ENCODE measurements at regions not wholly inside any gene's neighbourhood (a gene's known extent, or its start where the extent isn't known, plus 50 kb on each side); places are given as distances from the start of the nearest gene placed in this dataset.

GRCh38 chr10:133031541-133032125 lies 56.1 kb upstream of the ADGRA1 start:
- peaks cover 0 to 18% of the 10 kb centered on the region in 2 donors for H3K27me3 ChIP-seq
- no peak overlapping the region for H3K27ac ChIP-seq
- WGBS, 2 donors = 82 to 83% methylated on average over 15 to 19 of the region's 19 CpGs
- TF ChIP-seq POLR2A (IDR thresholded peaks at IDR 0.05) = no peak
- TF ChIP-seq EP300 (IDR thresholded peaks at IDR 0.05) = no peak
- TF ChIP-seq, protein P1, sequence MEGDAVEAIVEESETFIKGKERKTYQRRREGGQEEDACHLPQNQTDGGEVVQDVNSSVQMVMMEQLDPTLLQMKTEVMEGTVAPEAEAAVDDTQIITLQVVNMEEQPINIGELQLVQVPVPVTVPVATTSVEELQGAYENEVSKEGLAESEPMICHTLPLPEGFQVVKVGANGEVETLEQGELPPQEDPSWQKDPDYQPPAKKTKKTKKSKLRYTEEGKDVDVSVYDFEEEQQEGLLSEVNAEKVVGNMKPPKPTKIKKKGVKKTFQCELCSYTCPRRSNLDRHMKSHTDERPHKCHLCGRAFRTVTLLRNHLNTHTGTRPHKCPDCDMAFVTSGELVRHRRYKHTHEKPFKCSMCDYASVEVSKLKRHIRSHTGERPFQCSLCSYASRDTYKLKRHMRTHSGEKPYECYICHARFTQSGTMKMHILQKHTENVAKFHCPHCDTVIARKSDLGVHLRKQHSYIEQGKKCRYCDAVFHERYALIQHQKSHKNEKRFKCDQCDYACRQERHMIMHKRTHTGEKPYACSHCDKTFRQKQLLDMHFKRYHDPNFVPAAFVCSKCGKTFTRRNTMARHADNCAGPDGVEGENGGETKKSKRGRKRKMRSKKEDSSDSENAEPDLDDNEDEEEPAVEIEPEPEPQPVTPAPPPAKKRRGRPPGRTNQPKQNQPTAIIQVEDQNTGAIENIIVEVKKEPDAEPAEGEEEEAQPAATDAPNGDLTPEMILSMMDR (IDR thresholded peaks at IDR 0.05) = no peak
- no peak for DNase-seq (ENCODE audit: low spot score in 2 of 2)
- no peaks in the 10 kb centered on the region for H3K36me3 ChIP-seq
- no peaks in the 10 kb centered on the region for H3K9me3 ChIP-seq
- H3K4me3 ChIP-seq = no peak overlapping the region
- no peaks in the 10 kb centered on the region for H3K4me1 ChIP-seq

GRCh38 chr10:133030781-133031180 lies 56.9 kb upstream of the ADGRA1 start:
- peaks cover 0 to 23% of the 10 kb centered on the region in 2 donors for H3K27me3 ChIP-seq
- TF ChIP-seq EP300 (IDR thresholded peaks at IDR 0.05) = no peak
- no peak for TF ChIP-seq POLR2A (IDR thresholded peaks at IDR 0.05)
- TF ChIP-seq, protein P1 (IDR thresholded peaks at IDR 0.05) = no peak

DNA sequence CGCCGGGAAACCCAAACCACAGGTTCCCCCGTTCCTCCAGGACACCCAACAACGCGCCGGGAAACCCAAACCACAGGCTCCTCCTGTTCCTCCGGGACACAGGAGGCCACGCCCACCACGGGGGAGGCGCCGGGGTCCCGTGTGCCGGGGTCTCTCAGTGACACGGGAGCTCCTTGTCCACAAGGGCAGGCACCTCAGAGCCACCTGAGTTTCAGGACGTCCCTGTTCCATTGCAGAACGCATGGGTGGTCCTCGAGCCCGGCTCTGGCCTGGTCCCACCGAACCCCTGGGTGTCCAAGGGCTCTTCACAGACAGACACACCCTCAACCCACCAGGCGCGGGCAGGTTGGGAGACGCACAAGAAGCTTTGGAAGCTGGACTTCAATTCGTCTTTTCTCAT lies 57.6 kb upstream of the ADGRA1 start:
- Histone ChIP-seq H3K27ac (no peak overlapping the region), H3K4me3 (no peak overlapping the region), H3K27me3 (peaks cover 0 to 30% of the 10 kb centered on the region in 2 donors), H3K4me1 (no peaks in the 10 kb centered on the region), H3K36me3 (no peaks in the 10 kb centered on the region), H3K9me3 (no peaks in the 10 kb centered on the region)
- TF ChIP-seq, protein P1 (IDR thresholded peaks at IDR 0.05) = no peak
- TF ChIP-seq POLR2A (IDR thresholded peaks at IDR 0.05) (no peak), EP300 (IDR thresholded peaks at IDR 0.05) (no peak)
- DNase-seq (ENCODE audit: low spot score in 2 of 2) = no peak
- 72 to 78% methylated on average over 15 to 20 of the region's 23 CpGs for WGBS, 2 donors

More at GRCh38 chr10:133030781-133031180, 56.9 kb upstream of the ADGRA1 start:
- no peak for DNase-seq (ENCODE audit: low spot score in 2 of 2)
- no peak overlapping the region for H3K27ac ChIP-seq
- H3K36me3 ChIP-seq = no peaks in the 10 kb centered on the region
- no peaks in the 10 kb centered on the region for H3K9me3 ChIP-seq
- no peaks in the 10 kb centered on the region for H3K4me1 ChIP-seq
- 41 to 42% methylated on average over 28 of the region's 28 CpGs for WGBS, 2 donors
- H3K4me3 ChIP-seq = no peak overlapping the region

DNA sequence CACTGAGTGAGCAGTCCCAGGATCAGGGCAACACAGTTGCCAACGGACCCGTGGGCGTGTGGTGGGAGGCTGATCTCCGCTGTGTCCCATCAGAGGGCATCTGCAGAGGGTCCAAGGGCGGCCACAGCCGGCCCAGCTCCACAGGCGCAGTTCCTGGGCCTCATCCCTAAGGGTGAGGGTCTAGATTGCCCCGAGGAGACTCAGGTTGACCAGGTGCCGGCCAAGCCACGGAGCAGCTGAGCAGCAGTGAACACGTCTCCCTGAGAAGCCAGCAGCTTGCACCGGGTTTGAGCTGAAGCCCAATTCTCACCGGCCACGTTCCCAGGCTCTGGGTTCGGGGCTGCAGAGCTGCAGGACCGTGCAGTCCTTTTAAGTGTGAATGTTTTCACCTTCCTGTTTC lies 58.8 kb upstream of the ADGRA1 start:
- Histone ChIP-seq H3K36me3 (no peaks in the 10 kb centered on the region), H3K27me3 (peaks cover 0 to 37% of the 10 kb centered on the region in 2 donors), H3K9me3 (no peaks in the 10 kb centered on the region), H3K4me1 (no peaks in the 10 kb centered on the region), H3K27ac (no peak overlapping the region), H3K4me3 (no peak overlapping the region)
- TF ChIP-seq, protein P1 (IDR thresholded peaks at IDR 0.05) = no peak
- TF ChIP-seq EP300 (IDR thresholded peaks at IDR 0.05) = no peak
- TF ChIP-seq POLR2A (IDR thresholded peaks at IDR 0.05) = no peak
- DNase-seq (ENCODE audit: low spot score in 2 of 2) = no peak
- 82 to 93% methylated on average over 13 to 16 of the region's 16 CpGs for WGBS, 2 donors

DNA sequence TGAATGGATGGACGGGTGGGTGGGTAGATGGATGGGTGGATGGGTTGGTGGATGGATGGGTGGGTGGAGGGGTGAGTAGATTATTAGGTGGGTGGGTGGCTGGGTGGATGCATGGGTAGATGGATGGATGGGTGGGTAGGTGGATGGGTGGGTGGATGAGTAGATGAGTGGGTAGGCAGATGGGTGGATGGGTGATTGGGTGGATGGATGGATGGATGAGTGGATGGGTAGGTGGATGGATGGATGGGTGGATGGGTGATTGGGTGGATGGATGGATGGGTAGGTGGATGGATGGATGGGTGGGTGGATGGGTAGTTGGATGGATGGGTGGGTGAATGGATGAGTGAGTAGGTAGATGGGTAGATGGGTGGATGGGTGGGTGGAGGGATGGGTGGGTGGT lies 59.6 kb upstream of the ADGRA1 start:
- DNase-seq (ENCODE audit: low spot score in 2 of 2) = no peak
- TF ChIP-seq POLR2A (IDR thresholded peaks at IDR 0.05) = no peak
- TF ChIP-seq, protein P1 (IDR thresholded peaks at IDR 0.05) = no peak
- no peak for TF ChIP-seq EP300 (IDR thresholded peaks at IDR 0.05)
- WGBS, 2 donors = 76 to 79% methylated on average over 1 of the region's 1 CpG
- Histone ChIP-seq H3K36me3 (no peaks in the 10 kb centered on the region), H3K4me1 (no peaks in the 10 kb centered on the region), H3K9me3 (no peaks in the 10 kb centered on the region), H3K4me3 (no peak overlapping the region), H3K27ac (no peak overlapping the region), H3K27me3 (peaks cover 0 to 37% of the 10 kb centered on the region in 2 donors)
